ENCODE measurements at regions not wholly inside any gene's neighbourhood (a gene's known extent, or its start where the extent isn't known, plus 50 kb on each side); places are given as distances from the start of the nearest gene placed in this dataset.

DNA sequence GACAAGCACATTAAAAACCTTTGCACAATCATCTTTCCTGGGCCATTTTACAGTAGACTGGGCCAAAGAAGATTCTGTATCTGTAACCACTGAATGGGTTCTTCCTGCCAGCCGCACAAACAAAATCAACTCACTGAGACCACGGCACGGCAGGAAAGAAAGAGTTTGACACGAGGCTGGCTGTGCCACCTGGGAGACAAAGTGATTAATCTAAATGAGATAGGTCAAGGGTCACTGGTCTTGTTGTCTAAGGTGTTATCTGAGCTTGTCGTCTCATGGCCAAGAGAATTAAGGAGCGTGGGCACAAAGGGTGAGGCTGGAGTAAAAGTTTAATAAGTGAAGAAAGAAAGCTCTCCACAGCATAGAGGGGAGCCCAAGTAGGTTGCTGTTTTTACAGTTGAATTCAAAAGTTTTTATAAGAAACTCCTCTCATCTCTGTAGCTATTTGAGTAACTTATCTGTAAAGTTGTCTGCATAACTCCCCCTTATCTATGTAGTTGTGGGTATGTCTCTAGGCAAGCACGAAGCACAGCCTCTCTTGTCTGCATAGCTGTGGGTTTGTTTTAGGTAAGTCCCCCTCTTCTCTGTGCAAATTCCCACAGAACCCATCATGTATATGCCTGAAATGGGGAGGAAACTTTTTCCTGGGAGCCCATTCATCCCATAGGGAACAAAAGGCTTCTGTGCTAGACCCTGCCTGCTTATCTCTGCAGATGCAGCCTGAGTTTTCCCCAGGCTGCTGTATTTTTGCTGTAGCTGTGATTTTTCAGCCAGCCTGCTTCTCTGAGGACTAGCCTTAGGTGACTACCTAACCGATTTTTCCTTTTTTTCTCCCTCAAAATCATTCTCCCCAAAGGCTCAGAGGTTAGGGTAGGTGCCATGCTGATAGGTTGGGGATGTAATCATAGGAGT is 1314.6 kb upstream of the TMEM132C start:
- TF ChIP-seq, protein P1, sequence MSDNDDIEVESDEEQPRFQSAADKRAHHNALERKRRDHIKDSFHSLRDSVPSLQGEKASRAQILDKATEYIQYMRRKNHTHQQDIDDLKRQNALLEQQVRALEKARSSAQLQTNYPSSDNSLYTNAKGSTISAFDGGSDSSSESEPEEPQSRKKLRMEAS (IDR thresholded peaks at IDR 0.05), result no peak
- TF ChIP-seq TAF1 (IDR thresholded peaks at IDR 0.05; ENCODE audit: low read depth) (no peak), NFIC (IDR thresholded peaks at IDR 0.05) (no peak)
- TF ChIP-seq, protein P2, sequence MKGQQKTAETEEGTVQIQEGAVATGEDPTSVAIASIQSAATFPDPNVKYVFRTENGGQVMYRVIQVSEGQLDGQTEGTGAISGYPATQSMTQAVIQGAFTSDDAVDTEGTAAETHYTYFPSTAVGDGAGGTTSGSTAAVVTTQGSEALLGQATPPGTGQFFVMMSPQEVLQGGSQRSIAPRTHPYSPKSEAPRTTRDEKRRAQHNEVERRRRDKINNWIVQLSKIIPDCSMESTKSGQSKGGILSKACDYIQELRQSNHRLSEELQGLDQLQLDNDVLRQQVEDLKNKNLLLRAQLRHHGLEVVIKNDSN (IDR thresholded peaks at IDR 0.05), result no peak
